Liver (tissue), 7 donors: ENCODE measurements at regions not wholly inside any gene's neighbourhood (a gene's known extent, or its start where the extent isn't known, plus 50 kb on each side); places are given as distances from the start of the nearest gene placed in this dataset.

Source experiments
- DNase-seq: peaks from one replicate; pipeline ENCODE4 v3.0.0-alpha.2; 2017; ENCODE audit warnings: low spot score
- H3K27ac ChIP-seq, 2 donors: one replicate each; pipeline ENCODE4 v1.7.0; 2013; ENCODE audit warnings: inconsistent platforms in 2 of 2, low read length in 2 of 2, control low read depth in 1 of 2, low read depth in 1 of 2, mild to moderate bottlenecking in 1 of 2
- H3K27me3 ChIP-seq, 4 donors: one replicate each; pipeline versions ENCODE4 v1.6.1 to v1.7.0; 2013; ENCODE audit warnings: low read length in 3 of 4, inconsistent platforms in 1 of 4, mild to moderate bottlenecking in 1 of 4, moderate library complexity in 1 of 4; ENCODE audit not compliant: control insufficient read depth in 4 of 4, insufficient read depth in 4 of 4
- H3K36me3 ChIP-seq, 4 donors: one replicate each; pipeline versions ENCODE4 v1.6.1 to v1.7.0; 2013; ENCODE audit warnings: low read length in 3 of 4, mild to moderate bottlenecking in 3 of 4, low read depth in 1 of 4, moderate library complexity in 1 of 4; ENCODE audit not compliant: control insufficient read depth in 4 of 4, insufficient read depth in 3 of 4
- H3K4me1 ChIP-seq, 4 donors: one replicate each; pipeline versions ENCODE4 v1.6.1 to v1.7.0; 2013; ENCODE audit warnings: low read length in 3 of 4, mild to moderate bottlenecking in 3 of 4, moderate library complexity in 1 of 4; ENCODE audit not compliant: control insufficient read depth in 4 of 4, insufficient read depth in 4 of 4
- H3K4me3 ChIP-seq, 3 donors: one replicate each; pipeline versions ENCODE4 v1.6.1 to v1.7.0; 2013; ENCODE audit warnings: low read length in 3 of 3, control low read depth in 1 of 3, low read depth in 1 of 3, mild to moderate bottlenecking in 1 of 3
- H3K9ac ChIP-seq, 2 donors: one replicate each; pipeline ENCODE4 v1.7.0; 2013; ENCODE audit warnings: low read length in 2 of 2, mild to moderate bottlenecking in 2 of 2, moderate library complexity in 2 of 2, control low read depth in 1 of 2, low read depth in 1 of 2
- H3K9me3 ChIP-seq, 4 donors: one replicate each; pipeline versions ENCODE4 v1.6.1 to v1.7.0; 2013; ENCODE audit warnings: low read length in 3 of 4; ENCODE audit not compliant: control insufficient read depth in 4 of 4
- EGR1 ChIP-seq, 2 donors: IDR thresholded peaks; 2 replicates each; pipeline ENCODE4 v1.6.1; 2016 to 2018; ENCODE audit warnings: antibody characterized with exemption in 2 of 2, low read depth in 2 of 2
- GABPA ChIP-seq, 2 donors: IDR thresholded peaks in 1 of 2; conservative IDR thresholded peaks in 1 of 2; 2 replicates each; pipeline ENCODE4 v1.6.1; 2016; ENCODE audit warnings: antibody characterized with exemption in 2 of 2, mild to moderate bottlenecking in 1 of 2, moderate library complexity in 1 of 2
- HNF4A ChIP-seq, 2 donors: conservative IDR thresholded peaks; 2 replicates each; pipeline ENCODE4 v1.6.1; 2016; ENCODE audit warnings: antibody characterized with exemption in 2 of 2, mild to moderate bottlenecking in 2 of 2
- NR2F2 ChIP-seq: IDR thresholded peaks from 2 replicates; pipeline ENCODE4 v1.6.1; 2016; ENCODE audit warnings: antibody characterized with exemption
- RAD21 ChIP-seq, 2 donors: IDR thresholded peaks; 2 replicates each; pipeline ENCODE4 v1.6.1; 2016; ENCODE audit warnings: antibody characterized with exemption in 2 of 2, mild to moderate bottlenecking in 2 of 2
- REST ChIP-seq: IDR thresholded peaks from 2 replicates; pipeline ENCODE4 v1.6.1; 2016; ENCODE audit warnings: antibody characterized with exemption, mild to moderate bottlenecking
- TAF1 ChIP-seq: conservative IDR thresholded peaks from 2 replicates; pipeline ENCODE4 v1.6.1; 2016; ENCODE audit warnings: antibody characterized with exemption, mild to moderate bottlenecking
- YY1 ChIP-seq: IDR thresholded peaks from 2 replicates; pipeline ENCODE4 v1.6.1; 2016; ENCODE audit warnings: antibody characterized with exemption, mild to moderate bottlenecking
- ZBTB33 ChIP-seq: IDR thresholded peaks from 2 replicates; pipeline ENCODE4 v1.6.1; 2016; ENCODE audit warnings: antibody characterized with exemption
- WGBS: extraction: QIAGEN DNeasy Blood & Tissue Kit; methylation state at CpG from one replicate; pipeline ENCODE4 v1.1.7; 2013; 5-methylcytosine and 5-hydroxymethylcytosine counted together
- TF ChIP-seq, protein P1 (sequence below): IDR thresholded peaks from 2 replicates; pipeline ENCODE4 v1.6.1; 2016; ENCODE audit warnings: antibody characterized with exemption
- donor health status: healthy.
- donor health status: healthy.
- donor health status: healthy.
- donor health status: healthy.

DNA sequence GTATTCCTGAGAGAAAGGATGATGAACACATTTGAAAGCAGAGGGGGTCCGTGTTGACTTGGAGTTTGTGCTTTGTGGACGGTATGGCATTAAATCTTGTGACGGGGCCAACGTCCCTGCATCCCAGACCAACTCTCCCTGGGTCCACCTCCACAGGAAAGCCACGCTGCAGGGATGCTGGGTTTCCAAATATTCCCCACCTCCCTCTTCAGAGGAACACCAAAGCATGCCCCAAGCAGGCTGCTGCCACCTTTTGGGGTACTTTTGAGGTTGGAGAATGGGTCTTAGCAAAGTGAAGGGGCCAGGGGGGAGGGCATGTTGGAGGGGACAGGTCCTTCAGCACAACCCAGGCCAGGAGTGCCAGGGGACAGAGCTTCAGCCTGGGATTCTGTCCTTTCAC lies 504.4 kb downstream of the TCERG1L start (continued):
- TF ChIP-seq GABPA (IDR thresholded peaks at IDR 0.05 in 1 of 2, conservative IDR thresholded peaks at IDR 0.05 in 1 of 2) (no peak), HNF4A (conservative IDR thresholded peaks at IDR 0.05) (no peak), EGR1 (IDR thresholded peaks at IDR 0.05; ENCODE audit: low read depth in 2 of 2) (no peak), RAD21 (IDR thresholded peaks at IDR 0.05) (no peak), YY1 (no peak), ZBTB33 (no peak)

- TF ChIP-seq, protein P1, sequence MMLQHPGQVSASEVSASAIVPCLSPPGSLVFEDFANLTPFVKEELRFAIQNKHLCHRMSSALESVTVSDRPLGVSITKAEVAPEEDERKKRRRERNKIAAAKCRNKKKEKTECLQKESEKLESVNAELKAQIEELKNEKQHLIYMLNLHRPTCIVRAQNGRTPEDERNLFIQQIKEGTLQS: no peak
- TF ChIP-seq TAF1 (no peak), EGR1 (IDR thresholded peaks at IDR 0.05; ENCODE audit: low read depth in 2 of 2) (no peak), GABPA (IDR thresholded peaks at IDR 0.05 in 1 of 2, conservative IDR thresholded peaks at IDR 0.05 in 1 of 2) (no peak)
- 75% methylated on average over 9 of the region's 9 CpGs for WGBS
- peak; percentile 4 for DNase-seq
- Histone ChIP-seq H3K36me3 (no peaks in the 10 kb centered on the region), H3K27me3 (peaks cover 0 to 7% (median 0%) of the 10 kb centered on the region in 4 donors), H3K9ac (no peak overlapping the region), H3K9me3 (no peaks in the 10 kb centered on the region), H3K27ac (no peak overlapping the region), H3K4me1 (peaks cover 0 to 4% (median 1%) of the 10 kb centered on the region in 4 donors), H3K4me3 (no peak overlapping the region)
These were observed 503.8 kb downstream of the TCERG1L start for GRCh38 chr10:130807721-130808120.

- no peak overlapping the region for H3K4me3 ChIP-seq
- H3K9me3 ChIP-seq: no peaks in the 10 kb centered on the region
- peaks cover 0 to 4% (median 1%) of the 10 kb centered on the region in 4 donors for H3K4me1 ChIP-seq
- H3K27ac ChIP-seq: no peak overlapping the region
- no peak overlapping the region for H3K9ac ChIP-seq
- H3K27me3 ChIP-seq: peaks cover 0 to 7% (median 0%) of the 10 kb centered on the region in 4 donors
- no peaks in the 10 kb centered on the region for H3K36me3 ChIP-seq
- WGBS: 71% methylated on average over 5 of the region's 5 CpGs
- DNase-seq: no peak
- TF ChIP-seq TAF1: no peak
- TF ChIP-seq REST: no peak
- TF ChIP-seq NR2F2: no peak
These were observed 503.3 kb downstream of the TCERG1L start for GRCh38 chr10:130808243-130808642.
